Kidney epithelial cell (primary cell): ENCODE measurements at regions not wholly inside any gene's neighbourhood (a gene's known extent, or its start where the extent isn't known, plus 50 kb on each side); places are given as distances from the start of the nearest gene placed in this dataset.

Source experiments
- DNase-seq: peaks from one replicate; pipeline ENCODE4 v3.0.0-alpha.2; 2010; ENCODE audit warnings: low read depth
- H3K27me3 ChIP-seq: 2 replicates; pipeline ENCODE4 v1.6.0; 2011; ENCODE audit warnings: low read length; ENCODE audit not compliant: control insufficient read depth, insufficient read depth
- H3K36me3 ChIP-seq: 2 replicates; pipeline ENCODE4 v1.5.1; 2011; ENCODE audit warnings: low read length; ENCODE audit not compliant: control insufficient read depth, insufficient read depth
- H3K4me3 ChIP-seq: 2 replicates; pipeline ENCODE4 v1.5.1; 2011; ENCODE audit warnings: low read depth, mild to moderate bottlenecking, control low read depth, low read length
- CTCF ChIP-seq: IDR thresholded peaks from 2 replicates; pipeline ENCODE4 v1.5.1; 2011; ENCODE audit warnings: mild to moderate bottlenecking, moderate library complexity, low read length, control low read depth, inconsistent platforms; ENCODE audit not compliant: insufficient read depth, poor library complexity, severe bottlenecking

- TF ChIP-seq CTCF = no peak
- no peak for DNase-seq
- Histone ChIP-seq H3K27me3 (no peaks in the 10 kb centered on the region), H3K36me3 (no peaks in the 10 kb centered on the region), H3K4me3 (no peak overlapping the region)
These were observed 307.3 kb downstream of the RAPGEF2 start for GRCh38 chr4:159410076-159410777.

GRCh38 chr4:159410891-159411290, 308.0 kb downstream of the RAPGEF2 start:
- no peak for DNase-seq
- TF ChIP-seq CTCF = no peak
- Histone ChIP-seq H3K36me3 (no peaks in the 10 kb centered on the region), H3K4me3 (no peak overlapping the region), H3K27me3 (no peaks in the 10 kb centered on the region)

- no peak for TF ChIP-seq CTCF
- Histone ChIP-seq H3K36me3 (no peaks in the 10 kb centered on the region), H3K4me3 (no peak overlapping the region), H3K27me3 (no peaks in the 10 kb centered on the region)
- DNase-seq = no peak
These were observed 310.5 kb downstream of the RAPGEF2 start for GRCh38 chr4:159413306-159413943.

- no peak overlapping the region for H3K4me3 ChIP-seq
- no peak for DNase-seq
- no peak for TF ChIP-seq CTCF
- no peaks in the 10 kb centered on the region for H3K36me3 ChIP-seq
- H3K27me3 ChIP-seq = no peaks in the 10 kb centered on the region
These were observed 311.4 kb downstream of the RAPGEF2 start for GRCh38 chr4:159414305-159414704.

GRCh38 chr4:159416073-159416472, 313.2 kb downstream of the RAPGEF2 start:
- Histone ChIP-seq H3K27me3 (no peaks in the 10 kb centered on the region), H3K4me3 (no peak overlapping the region), H3K36me3 (no peaks in the 10 kb centered on the region)
- no peak for DNase-seq
- TF ChIP-seq CTCF = no peak

GRCh38 chr4:159416996-159417395, 314.1 kb downstream of the RAPGEF2 start:
- no peaks in the 10 kb centered on the region for H3K27me3 ChIP-seq
- H3K36me3 ChIP-seq = no peaks in the 10 kb centered on the region
- DNase-seq = no peak
- TF ChIP-seq CTCF = no peak
- no peak overlapping the region for H3K4me3 ChIP-seq
